Spinal cord (tissue), 9 donors: ENCODE measurements at regions not wholly inside any gene's neighbourhood (a gene's known extent, or its start where the extent isn't known, plus 50 kb on each side); places are given as distances from the start of the nearest gene placed in this dataset.

Source experiments
- DNase-seq, 6 donors: peaks; one replicate each; pipeline versions ENCODE4 v3.0.0 to v3.0.0-alpha.2; 2013 to 2015; ENCODE audit warnings: low spot score in 6 of 6, low read depth in 4 of 6
- H3K27ac ChIP-seq: one replicate; pipeline ENCODE4 v1.5.1; 2013; ENCODE audit warnings: low read depth, low read length, control low read depth
- H3K27me3 ChIP-seq: one replicate; pipeline ENCODE4 v1.6.1; 2013; ENCODE audit warnings: low read length; ENCODE audit not compliant: control insufficient read depth, insufficient read depth
- H3K36me3 ChIP-seq: one replicate; pipeline ENCODE4 v1.6.1; 2013; ENCODE audit warnings: low read length; ENCODE audit not compliant: control insufficient read depth, insufficient read depth
- H3K4me1 ChIP-seq: one replicate; pipeline ENCODE4 v1.6.1; 2013; ENCODE audit warnings: low read length; ENCODE audit not compliant: control insufficient read depth, insufficient read depth
- H3K4me3 ChIP-seq: one replicate; pipeline ENCODE4 v1.5.1; 2013; ENCODE audit warnings: low read depth, low read length, control low read depth
- H3K9me3 ChIP-seq: one replicate; pipeline ENCODE4 v1.6.1; 2013; ENCODE audit warnings: low read length; ENCODE audit not compliant: control insufficient read depth, insufficient read depth
- WGBS: methylation state at CpG from one replicate; pipeline ENCODE4 v1.1.5; 2013; ENCODE audit warnings: missing lambda C conversion rate; ENCODE audit not compliant: insufficient coverage; 5-methylcytosine and 5-hydroxymethylcytosine counted together
- donor health status: healthy.

- Histone ChIP-seq H3K27me3 (no peaks in the 10 kb centered on the region), H3K9me3 (peaks cover 2% of the 10 kb centered on the region), H3K36me3 (no peaks in the 10 kb centered on the region), H3K4me3 (no peak overlapping the region), H3K27ac (no peak overlapping the region), H3K4me1 (no peaks in the 10 kb centered on the region)
- peak in 1 of 6 donors; percentile 59 for DNase-seq
Measured at GRCh38 chr4:155268821-155269220, 60.4 kb downstream of the NPY2R start.

- Histone ChIP-seq H3K27ac (no peak overlapping the region), H3K4me1 (no peaks in the 10 kb centered on the region), H3K4me3 (no peak overlapping the region), H3K27me3 (no peaks in the 10 kb centered on the region), H3K36me3 (no peaks in the 10 kb centered on the region), H3K9me3 (peaks cover 2% of the 10 kb centered on the region)
- DNase-seq, result peak in 1 of 6 donors; percentile 41
Measured at GRCh38 chr4:155270671-155271070, 62.2 kb downstream of the NPY2R start.

- Histone ChIP-seq H3K4me1 (no peaks in the 10 kb centered on the region), H3K36me3 (no peaks in the 10 kb centered on the region), H3K27me3 (no peaks in the 10 kb centered on the region), H3K4me3 (no peak overlapping the region), H3K27ac (no peak overlapping the region), H3K9me3 (peaks cover 2% of the 10 kb centered on the region)
- no CpG with 5 or more reads among the region's 1 CpG for WGBS
- no peak for DNase-seq
Measured at GRCh38 chr4:155271557-155271956, 63.1 kb downstream of the NPY2R start.

GRCh38 chr4:155288999-155289398 lies 80.6 kb downstream of the NPY2R start:
- Histone ChIP-seq H3K4me3 (no peak overlapping the region), H3K27ac (no peak overlapping the region), H3K27me3 (no peaks in the 10 kb centered on the region), H3K36me3 (no peaks in the 10 kb centered on the region), H3K4me1 (no peaks in the 10 kb centered on the region), H3K9me3 (no peaks in the 10 kb centered on the region)
- DNase-seq, result no peak
